Stomach (tissue), 4 donors: ENCODE measurements at regions not wholly inside any gene's neighbourhood (a gene's known extent, or its start where the extent isn't known, plus 50 kb on each side); places are given as distances from the start of the nearest gene placed in this dataset.

Source experiments
- EP300 ChIP-seq: sonication (generic); formaldehyde crosslinking; IDR thresholded peaks from one replicate; pipeline ENCODE4 v1.6.1; 2017; ENCODE audit warnings: antibody characterized with exemption
- POLR2A ChIP-seq, 4 donors: fragments of 450-650 bp; IDR thresholded peaks; one replicate each; pipeline ENCODE4 v1.6.1; 2016; ENCODE audit warnings: antibody characterized with exemption in 4 of 4, control low read depth in 2 of 4, mild to moderate bottlenecking in 1 of 4, moderate library complexity in 1 of 4
- TF ChIP-seq, protein P1 (sequence below), 7 experiments: fragments of 450-650 bp in 4 of 7; fragments of 200-600 bp in 3 of 7; sonication (generic) in 3 of 7; IDR thresholded peaks; one replicate each; pipeline ENCODE4 v1.5.1; 2016 to 2019; ENCODE audit warnings: antibody characterized with exemption in 7 of 7, control low read depth in 2 of 7, mild to moderate bottlenecking in 1 of 7

DNA sequence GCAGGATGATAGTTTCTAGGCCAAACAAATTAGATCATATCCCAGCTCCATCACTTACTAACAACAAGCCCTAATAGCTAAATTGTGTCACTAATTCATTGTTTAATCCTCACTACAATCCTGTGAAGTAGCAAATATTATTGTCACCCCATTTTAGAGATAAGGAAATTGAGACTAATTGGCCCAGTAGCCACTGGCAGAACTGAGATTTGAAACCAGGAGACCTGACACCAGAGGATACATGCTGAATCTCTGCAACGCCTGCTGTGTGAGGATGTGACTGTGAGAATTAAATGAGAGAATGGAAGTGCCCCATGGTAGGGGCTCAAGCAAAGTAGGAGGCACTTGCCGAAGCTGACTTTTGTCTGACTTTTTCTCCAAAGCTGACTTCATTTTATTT is 124.3 kb upstream of the CITED2 start:
- TF ChIP-seq EP300 (no peak), POLR2A (IDR thresholded peaks at IDR 0.05) (no peak)
- TF ChIP-seq, protein P1, sequence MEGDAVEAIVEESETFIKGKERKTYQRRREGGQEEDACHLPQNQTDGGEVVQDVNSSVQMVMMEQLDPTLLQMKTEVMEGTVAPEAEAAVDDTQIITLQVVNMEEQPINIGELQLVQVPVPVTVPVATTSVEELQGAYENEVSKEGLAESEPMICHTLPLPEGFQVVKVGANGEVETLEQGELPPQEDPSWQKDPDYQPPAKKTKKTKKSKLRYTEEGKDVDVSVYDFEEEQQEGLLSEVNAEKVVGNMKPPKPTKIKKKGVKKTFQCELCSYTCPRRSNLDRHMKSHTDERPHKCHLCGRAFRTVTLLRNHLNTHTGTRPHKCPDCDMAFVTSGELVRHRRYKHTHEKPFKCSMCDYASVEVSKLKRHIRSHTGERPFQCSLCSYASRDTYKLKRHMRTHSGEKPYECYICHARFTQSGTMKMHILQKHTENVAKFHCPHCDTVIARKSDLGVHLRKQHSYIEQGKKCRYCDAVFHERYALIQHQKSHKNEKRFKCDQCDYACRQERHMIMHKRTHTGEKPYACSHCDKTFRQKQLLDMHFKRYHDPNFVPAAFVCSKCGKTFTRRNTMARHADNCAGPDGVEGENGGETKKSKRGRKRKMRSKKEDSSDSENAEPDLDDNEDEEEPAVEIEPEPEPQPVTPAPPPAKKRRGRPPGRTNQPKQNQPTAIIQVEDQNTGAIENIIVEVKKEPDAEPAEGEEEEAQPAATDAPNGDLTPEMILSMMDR (IDR thresholded peaks at IDR 0.05): no peak
